Testis (tissue), 2 donors: ENCODE measurements at regions not wholly inside any gene's neighbourhood (a gene's known extent, or its start where the extent isn't known, plus 50 kb on each side); places are given as distances from the start of the nearest gene placed in this dataset.

Source experiments
- POLR2A ChIP-seq: fragments of 450-650 bp; IDR thresholded peaks from one replicate; pipeline ENCODE4 v1.6.1; 2017; ENCODE audit warnings: antibody characterized with exemption, mild to moderate bottlenecking, moderate library complexity
- TF ChIP-seq, protein P1 (sequence below), 3 experiments: fragments of 450-650 bp in 2 of 3; fragments of 200-600 bp in 1 of 3; sonication (generic) in 1 of 3; IDR thresholded peaks; one replicate each; pipeline ENCODE4 v1.5.1; 2016 to 2019; ENCODE audit warnings: antibody characterized with exemption in 3 of 3, mild to moderate bottlenecking in 2 of 3, moderate library complexity in 1 of 3

DNA sequence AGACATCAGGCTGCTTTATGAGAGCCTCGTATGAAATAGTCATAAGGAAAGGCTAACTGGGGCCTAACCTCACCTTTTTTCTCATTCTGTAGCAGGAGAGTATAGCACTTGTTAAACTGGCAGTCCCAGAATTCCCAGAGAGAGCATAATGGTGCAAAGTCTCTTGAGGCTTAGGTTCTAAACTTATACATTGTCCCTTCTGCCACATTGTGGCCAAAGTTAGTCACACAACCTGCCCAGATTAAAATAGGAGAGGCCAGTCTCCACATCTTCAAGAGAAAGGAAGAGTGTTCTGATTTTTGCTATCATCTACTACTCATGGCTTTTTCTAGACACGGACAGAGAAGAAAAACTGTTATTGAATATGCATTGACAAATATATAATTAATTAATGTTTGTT lies 1588.9 kb upstream of the PCDH7 start:
- TF ChIP-seq, protein P1, sequence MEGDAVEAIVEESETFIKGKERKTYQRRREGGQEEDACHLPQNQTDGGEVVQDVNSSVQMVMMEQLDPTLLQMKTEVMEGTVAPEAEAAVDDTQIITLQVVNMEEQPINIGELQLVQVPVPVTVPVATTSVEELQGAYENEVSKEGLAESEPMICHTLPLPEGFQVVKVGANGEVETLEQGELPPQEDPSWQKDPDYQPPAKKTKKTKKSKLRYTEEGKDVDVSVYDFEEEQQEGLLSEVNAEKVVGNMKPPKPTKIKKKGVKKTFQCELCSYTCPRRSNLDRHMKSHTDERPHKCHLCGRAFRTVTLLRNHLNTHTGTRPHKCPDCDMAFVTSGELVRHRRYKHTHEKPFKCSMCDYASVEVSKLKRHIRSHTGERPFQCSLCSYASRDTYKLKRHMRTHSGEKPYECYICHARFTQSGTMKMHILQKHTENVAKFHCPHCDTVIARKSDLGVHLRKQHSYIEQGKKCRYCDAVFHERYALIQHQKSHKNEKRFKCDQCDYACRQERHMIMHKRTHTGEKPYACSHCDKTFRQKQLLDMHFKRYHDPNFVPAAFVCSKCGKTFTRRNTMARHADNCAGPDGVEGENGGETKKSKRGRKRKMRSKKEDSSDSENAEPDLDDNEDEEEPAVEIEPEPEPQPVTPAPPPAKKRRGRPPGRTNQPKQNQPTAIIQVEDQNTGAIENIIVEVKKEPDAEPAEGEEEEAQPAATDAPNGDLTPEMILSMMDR (IDR thresholded peaks at IDR 0.05), result no peak
- no peak for TF ChIP-seq POLR2A
